ENCODE measurements at regions not wholly inside any gene's neighbourhood (a gene's known extent, or its start where the extent isn't known, plus 50 kb on each side); places are given as distances from the start of the nearest gene placed in this dataset.

GRCh38 chr20:6831461-6831860, 64.0 kb downstream of the BMP2 start:
- no peak overlapping the region for H3K4me3 ChIP-seq (ENCODE audit: low read length in 2 of 2)
- H3K9me3 ChIP-seq (ENCODE audit: control insufficient read depth in 2 of 2, low read length in 2 of 2) = no peaks in the 10 kb centered on the region
- no peaks in the 10 kb centered on the region for H3K27me3 ChIP-seq (ENCODE audit: control insufficient read depth in 1 of 2, insufficient read depth in 2 of 2, low read length in 2 of 2)
- no peak overlapping the region for H3K27ac ChIP-seq (ENCODE audit: low read length)
- no peaks in the 10 kb centered on the region for H3K36me3 ChIP-seq (ENCODE audit: control insufficient read depth in 2 of 2, insufficient read depth in 2 of 2, low read length in 2 of 2)
- no peaks in the 10 kb centered on the region for H3K4me1 ChIP-seq (ENCODE audit: control insufficient read depth, insufficient read depth, low read length)
- no peak overlapping the region for H3K9ac ChIP-seq (ENCODE audit: low read length in 2 of 2)

GRCh38 chr20:6832811-6833210, 65.3 kb downstream of the BMP2 start:
- no peaks in the 10 kb centered on the region for H3K36me3 ChIP-seq (ENCODE audit: control insufficient read depth in 2 of 2, insufficient read depth in 2 of 2, low read length in 2 of 2)
- no peaks in the 10 kb centered on the region for H3K9me3 ChIP-seq (ENCODE audit: control insufficient read depth in 2 of 2, low read length in 2 of 2)
- H3K27ac ChIP-seq (ENCODE audit: low read length) = no peak overlapping the region
- no peaks in the 10 kb centered on the region for H3K27me3 ChIP-seq (ENCODE audit: control insufficient read depth in 1 of 2, insufficient read depth in 2 of 2, low read length in 2 of 2)
- H3K4me1 ChIP-seq (ENCODE audit: control insufficient read depth, insufficient read depth, low read length) = no peaks in the 10 kb centered on the region
- no peak overlapping the region for H3K9ac ChIP-seq (ENCODE audit: low read length in 2 of 2)
- no peak overlapping the region for H3K4me3 ChIP-seq (ENCODE audit: low read length in 2 of 2)

GRCh38 chr20:6835609-6836008, 68.1 kb downstream of the BMP2 start:
- H3K36me3 ChIP-seq (ENCODE audit: control insufficient read depth in 2 of 2, insufficient read depth in 2 of 2, low read length in 2 of 2) = no peaks in the 10 kb centered on the region
- no peaks in the 10 kb centered on the region for H3K9me3 ChIP-seq (ENCODE audit: control insufficient read depth in 2 of 2, low read length in 2 of 2)
- no peak overlapping the region for H3K9ac ChIP-seq (ENCODE audit: low read length in 2 of 2)
- H3K27ac ChIP-seq (ENCODE audit: low read length) = no peak overlapping the region
- H3K4me3 ChIP-seq (ENCODE audit: low read length in 2 of 2) = no peak overlapping the region
- no peaks in the 10 kb centered on the region for H3K27me3 ChIP-seq (ENCODE audit: control insufficient read depth in 1 of 2, insufficient read depth in 2 of 2, low read length in 2 of 2)
- no peaks in the 10 kb centered on the region for H3K4me1 ChIP-seq (ENCODE audit: control insufficient read depth, insufficient read depth, low read length)

- Histone ChIP-seq H3K27ac (ENCODE audit: low read length) (no peak overlapping the region), H3K9ac (ENCODE audit: low read length in 2 of 2) (no peak overlapping the region), H3K36me3 (ENCODE audit: control insufficient read depth in 2 of 2, insufficient read depth in 2 of 2, low read length in 2 of 2) (no peaks in the 10 kb centered on the region), H3K4me1 (ENCODE audit: control insufficient read depth, insufficient read depth, low read length) (no peaks in the 10 kb centered on the region), H3K9me3 (ENCODE audit: control insufficient read depth in 2 of 2, low read length in 2 of 2) (no peaks in the 10 kb centered on the region), H3K27me3 (ENCODE audit: control insufficient read depth in 1 of 2, insufficient read depth in 2 of 2, low read length in 2 of 2) (no peaks in the 10 kb centered on the region), H3K4me3 (ENCODE audit: low read length in 2 of 2) (no peak overlapping the region)
Observed at GRCh38 chr20:6836821-6837374, 69.4 kb downstream of the BMP2 start.

GRCh38 chr20:6837730-6838129, 70.2 kb downstream of the BMP2 start:
- no peak overlapping the region for H3K9ac ChIP-seq (ENCODE audit: low read length in 2 of 2)
- H3K36me3 ChIP-seq (ENCODE audit: control insufficient read depth in 2 of 2, insufficient read depth in 2 of 2, low read length in 2 of 2) = no peaks in the 10 kb centered on the region
- H3K4me3 ChIP-seq (ENCODE audit: low read length in 2 of 2) = no peak overlapping the region
- H3K9me3 ChIP-seq (ENCODE audit: control insufficient read depth in 2 of 2, low read length in 2 of 2) = no peaks in the 10 kb centered on the region
- H3K27me3 ChIP-seq (ENCODE audit: control insufficient read depth in 1 of 2, insufficient read depth in 2 of 2, low read length in 2 of 2) = no peaks in the 10 kb centered on the region
- no peak overlapping the region for H3K27ac ChIP-seq (ENCODE audit: low read length)
- H3K4me1 ChIP-seq (ENCODE audit: control insufficient read depth, insufficient read depth, low read length) = no peaks in the 10 kb centered on the region

GRCh38 chr20:6838181-6838826, 70.8 kb downstream of the BMP2 start:
- Histone ChIP-seq H3K4me1 (ENCODE audit: control insufficient read depth, insufficient read depth, low read length) (no peaks in the 10 kb centered on the region), H3K9ac (ENCODE audit: low read length in 2 of 2) (no peak overlapping the region), H3K27me3 (ENCODE audit: control insufficient read depth in 1 of 2, insufficient read depth in 2 of 2, low read length in 2 of 2) (no peaks in the 10 kb centered on the region), H3K9me3 (ENCODE audit: control insufficient read depth in 2 of 2, low read length in 2 of 2) (no peaks in the 10 kb centered on the region), H3K36me3 (ENCODE audit: control insufficient read depth in 2 of 2, insufficient read depth in 2 of 2, low read length in 2 of 2) (no peaks in the 10 kb centered on the region), H3K4me3 (ENCODE audit: low read length in 2 of 2) (no peak overlapping the region), H3K27ac (ENCODE audit: low read length) (no peak overlapping the region)

GRCh38 chr20:6841128-6841527, 73.6 kb downstream of the BMP2 start:
- Histone ChIP-seq H3K27ac (ENCODE audit: low read length) (no peak overlapping the region), H3K9me3 (ENCODE audit: control insufficient read depth in 2 of 2, low read length in 2 of 2) (no peaks in the 10 kb centered on the region), H3K4me3 (ENCODE audit: low read length in 2 of 2) (no peak overlapping the region), H3K4me1 (ENCODE audit: control insufficient read depth, insufficient read depth, low read length) (no peaks in the 10 kb centered on the region), H3K27me3 (ENCODE audit: control insufficient read depth in 1 of 2, insufficient read depth in 2 of 2, low read length in 2 of 2) (no peaks in the 10 kb centered on the region), H3K36me3 (ENCODE audit: control insufficient read depth in 2 of 2, insufficient read depth in 2 of 2, low read length in 2 of 2) (no peaks in the 10 kb centered on the region), H3K9ac (ENCODE audit: low read length in 2 of 2) (no peak overlapping the region)

- Histone ChIP-seq H3K27ac (ENCODE audit: low read length) (no peak overlapping the region), H3K36me3 (ENCODE audit: control insufficient read depth in 2 of 2, insufficient read depth in 2 of 2, low read length in 2 of 2) (no peaks in the 10 kb centered on the region), H3K9me3 (ENCODE audit: control insufficient read depth in 2 of 2, low read length in 2 of 2) (no peaks in the 10 kb centered on the region)
Observed at GRCh38 chr20:6845141-6845540, 77.7 kb downstream of the BMP2 start.

GRCh38 chr20:6848041-6848440, 80.6 kb downstream of the BMP2 start:
- H3K27me3 ChIP-seq (ENCODE audit: control insufficient read depth in 1 of 2, insufficient read depth in 2 of 2, low read length in 2 of 2) = no peaks in the 10 kb centered on the region
- no peaks in the 10 kb centered on the region for H3K4me1 ChIP-seq (ENCODE audit: control insufficient read depth, insufficient read depth, low read length)
- no peak overlapping the region for H3K9ac ChIP-seq (ENCODE audit: low read length in 2 of 2)
- no peaks in the 10 kb centered on the region for H3K36me3 ChIP-seq (ENCODE audit: control insufficient read depth in 2 of 2, insufficient read depth in 2 of 2, low read length in 2 of 2)
- peaks cover 0 to 3% of the 10 kb centered on the region in 2 donors for H3K9me3 ChIP-seq (ENCODE audit: control insufficient read depth in 2 of 2, low read length in 2 of 2)
- H3K4me3 ChIP-seq (ENCODE audit: low read length in 2 of 2) = no peak overlapping the region
- no peak overlapping the region for H3K27ac ChIP-seq (ENCODE audit: low read length)

More at GRCh38 chr20:6845141-6845540, 77.7 kb downstream of the BMP2 start:
- H3K4me1 ChIP-seq (ENCODE audit: control insufficient read depth, insufficient read depth, low read length) = no peaks in the 10 kb centered on the region
- H3K27me3 ChIP-seq (ENCODE audit: control insufficient read depth in 1 of 2, insufficient read depth in 2 of 2, low read length in 2 of 2) = no peaks in the 10 kb centered on the region
- H3K9ac ChIP-seq (ENCODE audit: low read length in 2 of 2) = no peak overlapping the region
- H3K4me3 ChIP-seq (ENCODE audit: low read length in 2 of 2) = no peak overlapping the region

- Histone ChIP-seq H3K9ac (ENCODE audit: low read length in 2 of 2) (no peak overlapping the region), H3K27ac (ENCODE audit: low read length) (no peak overlapping the region), H3K27me3 (ENCODE audit: control insufficient read depth in 1 of 2, insufficient read depth in 2 of 2, low read length in 2 of 2) (no peaks in the 10 kb centered on the region), H3K4me1 (ENCODE audit: control insufficient read depth, insufficient read depth, low read length) (no peaks in the 10 kb centered on the region), H3K4me3 (ENCODE audit: low read length in 2 of 2) (no peak overlapping the region), H3K9me3 (ENCODE audit: control insufficient read depth in 2 of 2, low read length in 2 of 2) (peaks cover 0 to 3% of the 10 kb centered on the region in 2 donors), H3K36me3 (ENCODE audit: control insufficient read depth in 2 of 2, insufficient read depth in 2 of 2, low read length in 2 of 2) (no peaks in the 10 kb centered on the region)
Observed at GRCh38 chr20:6848992-6849391, 81.5 kb downstream of the BMP2 start.

GRCh38 chr20:6851136-6851535, 83.7 kb downstream of the BMP2 start:
- H3K27ac ChIP-seq (ENCODE audit: low read length) = no peak overlapping the region
- no peaks in the 10 kb centered on the region for H3K4me1 ChIP-seq (ENCODE audit: control insufficient read depth, insufficient read depth, low read length)
- H3K4me3 ChIP-seq (ENCODE audit: low read length in 2 of 2) = no peak overlapping the region
- peaks cover 0 to 3% of the 10 kb centered on the region in 2 donors for H3K9me3 ChIP-seq (ENCODE audit: control insufficient read depth in 2 of 2, low read length in 2 of 2)
- no peaks in the 10 kb centered on the region for H3K27me3 ChIP-seq (ENCODE audit: control insufficient read depth in 1 of 2, insufficient read depth in 2 of 2, low read length in 2 of 2)
- no peak overlapping the region for H3K9ac ChIP-seq (ENCODE audit: low read length in 2 of 2)
- no peaks in the 10 kb centered on the region for H3K36me3 ChIP-seq (ENCODE audit: control insufficient read depth in 2 of 2, insufficient read depth in 2 of 2, low read length in 2 of 2)
